ENCODE measurements at regions not wholly inside any gene's neighbourhood (a gene's known extent, or its start where the extent isn't known, plus 50 kb on each side); places are given as distances from the start of the nearest gene placed in this dataset.
"Not testable (repeated sequence)": the region's sequence is repeated elsewhere in the genome, so short reads cannot be mapped to it uniquely, and the experiment has no call there.

GRCh38 chr14:106766551-106767277 is 1240.3 kb downstream of the TMEM121 start:
- TF ChIP-seq POLR2A, CTCF, POLR2AphosphoS5 (IDR thresholded peaks at IDR 0.05): not testable (repeated sequence)

Data from stomach (tissue), 4 donors.